Ureter (tissue), 1 donor: ENCODE measurements at regions not wholly inside any gene's neighbourhood (a gene's known extent, or its start where the extent isn't known, plus 50 kb on each side); places are given as distances from the start of the nearest gene placed in this dataset.
"Not testable (repeated sequence)": the region's sequence is repeated elsewhere in the genome, so short reads cannot be mapped to it uniquely, and the experiment has no call there.

Experiments used
- DNase-seq: peaks from one replicate; pipeline ENCODE4 v3.0.0-alpha.2; 2020; ENCODE audit warnings: low spot score
- donor health status: DM: yes; HTN: yes; CAD: no.

- peak; percentile 43 for DNase-seq
Measured at GRCh38 chr1:223991297-223991857, 122.5 kb upstream of the FBXO28 start.

GRCh38 chr1:223961985-223962384 lies 116.2 kb upstream of the TP53BP2 start:
- DNase-seq = not testable (repeated sequence)

- not testable (repeated sequence) for DNase-seq
Measured at GRCh38 chr1:223952801-223953200, 107.1 kb upstream of the TP53BP2 start.

- not testable (repeated sequence) for DNase-seq
Measured at GRCh38 chr1:223951551-223951950, 105.8 kb upstream of the TP53BP2 start.

- not testable (repeated sequence) for DNase-seq
Measured at GRCh38 chr1:223949944-223950343, 104.2 kb upstream of the TP53BP2 start.

- not testable (repeated sequence) for DNase-seq
Measured at GRCh38 chr1:223948041-223948440, 102.3 kb upstream of the TP53BP2 start.

- not testable (repeated sequence) for DNase-seq
Measured at GRCh38 chr1:223936592-223936991, 90.8 kb upstream of the TP53BP2 start.

GRCh38 chr1:223931476-223931875 lies 85.7 kb upstream of the TP53BP2 start:
- DNase-seq = not testable (repeated sequence)

- not testable (repeated sequence) for DNase-seq
Measured at GRCh38 chr1:223920805-223921204, 75.1 kb upstream of the TP53BP2 start.

- not testable (repeated sequence) for DNase-seq
Measured at GRCh38 chr1:223915476-223915875, 69.7 kb upstream of the TP53BP2 start.

- not testable (repeated sequence) for DNase-seq
Measured at GRCh38 chr1:223913715-223914114, 68.0 kb upstream of the TP53BP2 start.

GRCh38 chr1:223907943-223908587 lies 62.3 kb upstream of the TP53BP2 start:
- not testable (repeated sequence) for DNase-seq

- not testable (repeated sequence) for DNase-seq
Measured at GRCh38 chr1:223903221-223903620, 57.5 kb upstream of the TP53BP2 start.

- not testable (repeated sequence) for DNase-seq
Measured at GRCh38 chr1:223899775-223900174, 54.0 kb upstream of the TP53BP2 start.

GRCh38 chr1:223897097-223897496 lies 51.4 kb upstream of the TP53BP2 start:
- DNase-seq = not testable (repeated sequence)

- not testable (repeated sequence) for DNase-seq
Measured at GRCh38 chr1:223895950-223896349, 50.2 kb upstream of the TP53BP2 start.
